IPS DF 4.7 (cell line): ENCODE measurements at regions not wholly inside any gene's neighbourhood (a gene's known extent, or its start where the extent isn't known, plus 50 kb on each side); places are given as distances from the start of the nearest gene placed in this dataset.

Experiments
- DNase-seq: peaks from one replicate; pipeline ENCODE4 v3.0.0-alpha.2; 2013; ENCODE audit warnings: low spot score; ENCODE audit errors: extremely low read depth

DNA sequence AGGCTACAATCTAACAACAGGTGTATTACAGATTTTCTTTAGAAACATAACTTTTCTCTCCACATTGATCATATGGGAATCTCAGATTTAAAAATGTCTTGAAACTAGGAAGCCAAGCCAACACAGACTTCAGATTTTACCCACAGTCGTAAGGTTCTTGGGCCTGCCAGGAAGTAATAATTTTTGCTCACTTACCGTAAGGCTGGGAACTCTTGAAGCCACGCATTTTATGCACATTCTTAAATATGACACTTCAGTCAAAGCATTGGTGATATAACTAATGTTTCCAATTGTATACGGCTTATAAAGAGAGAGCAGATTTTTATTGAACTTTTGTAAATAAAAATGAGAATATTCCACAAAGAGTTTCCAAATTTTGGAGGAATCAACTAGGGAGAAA lies 328.9 kb upstream of the TRPC7 start:
- no peak for DNase-seq

DNA sequence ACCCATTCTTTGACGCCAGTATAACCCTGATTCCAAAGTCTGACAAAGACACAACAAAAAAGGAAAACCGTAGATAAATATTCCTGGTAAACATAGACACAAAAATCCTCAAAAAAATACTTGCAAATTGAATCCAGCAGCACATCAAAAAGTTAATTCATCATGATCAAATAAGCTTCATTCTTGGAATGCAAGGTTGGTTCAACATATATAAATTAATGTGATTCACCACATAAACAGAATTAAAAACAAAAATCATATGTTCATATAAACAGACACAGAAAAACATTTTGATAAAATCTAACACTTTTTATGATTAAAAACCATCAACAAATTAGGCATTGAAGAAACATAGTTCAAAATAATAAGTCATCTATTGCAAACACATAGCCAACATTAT lies 324.2 kb upstream of the TRPC7 start:
- DNase-seq = no peak

DNA sequence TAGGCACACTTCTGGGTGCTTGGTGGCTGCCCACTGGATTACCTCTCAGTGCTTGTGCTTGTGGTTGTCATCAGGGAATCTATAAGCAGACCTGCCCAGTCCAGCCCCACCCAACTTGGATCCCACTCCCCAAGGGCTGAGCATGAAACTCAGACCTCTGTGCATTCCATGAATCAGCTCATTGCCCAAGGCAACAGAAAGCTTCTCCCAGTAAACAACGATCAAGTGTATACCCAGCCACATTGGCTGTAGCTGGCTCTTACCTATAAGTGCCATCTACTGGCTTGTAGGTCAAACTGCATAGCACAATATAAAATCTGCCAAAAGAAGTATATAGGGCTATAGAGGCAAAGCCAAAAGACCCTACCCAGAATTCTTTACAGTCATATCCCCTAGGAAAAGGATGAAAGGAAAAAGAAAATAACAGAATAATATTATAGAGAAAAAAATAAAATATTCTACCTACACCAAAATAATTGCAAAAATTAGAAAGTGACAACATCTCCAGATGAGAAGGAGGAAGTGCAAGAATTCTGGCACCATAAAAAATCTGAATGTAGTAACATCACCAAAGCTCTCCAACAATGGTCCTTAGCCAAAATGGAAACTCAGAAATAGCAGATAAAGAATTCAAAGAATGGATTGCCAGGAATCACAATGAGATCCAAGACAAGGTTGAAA lies 321.0 kb upstream of the TRPC7 start:
- no peak for DNase-seq

DNA sequence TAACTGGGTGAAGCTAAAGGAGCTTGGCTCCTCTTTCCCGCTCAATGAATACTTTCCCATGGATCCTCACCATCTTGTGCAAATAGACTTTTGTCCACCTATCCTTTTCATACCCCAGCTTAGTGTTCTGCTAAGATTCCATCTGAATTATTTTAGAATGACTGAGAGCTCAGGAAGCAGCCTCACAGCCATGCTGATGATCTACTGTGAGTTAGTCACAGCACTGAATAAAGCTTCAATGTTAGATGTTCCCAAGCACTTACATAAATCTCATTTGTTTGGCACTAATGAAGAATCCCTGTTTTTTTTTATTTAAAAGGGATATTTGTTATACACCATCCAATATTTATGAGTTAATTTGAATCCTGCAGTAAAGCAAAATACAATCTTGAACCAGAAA lies 317.6 kb upstream of the TRPC7 start:
- no peak for DNase-seq

- no peak for DNase-seq
Observed at GRCh38 chr5:136679233-136679632, 313.9 kb upstream of the TRPC7 start.

GRCh38 chr5:136677217-136677616 lies 311.9 kb upstream of the TRPC7 start:
- DNase-seq = no peak

DNA sequence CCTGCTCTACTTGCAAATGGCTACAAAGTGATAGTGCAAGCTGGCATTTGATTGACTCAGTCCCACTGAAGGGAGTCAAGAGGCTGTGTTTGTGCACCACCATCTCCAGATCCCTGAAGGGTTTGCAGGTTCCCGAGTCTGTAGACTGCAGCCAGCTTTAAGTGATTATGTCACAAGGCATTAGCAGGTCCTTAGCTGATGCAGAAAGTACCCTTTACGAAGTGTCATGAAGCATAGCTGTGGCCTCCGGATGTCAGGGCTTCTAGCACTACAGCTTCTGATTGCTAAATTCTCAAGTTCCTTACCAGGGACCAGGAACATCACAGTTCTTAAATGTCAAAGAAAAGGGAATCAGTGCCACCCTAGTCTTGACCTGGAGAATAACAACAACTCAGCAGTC lies 311.3 kb upstream of the TRPC7 start:
- DNase-seq = no peak

GRCh38 chr5:136675769-136676168 lies 310.4 kb upstream of the TRPC7 start:
- no peak for DNase-seq

DNA sequence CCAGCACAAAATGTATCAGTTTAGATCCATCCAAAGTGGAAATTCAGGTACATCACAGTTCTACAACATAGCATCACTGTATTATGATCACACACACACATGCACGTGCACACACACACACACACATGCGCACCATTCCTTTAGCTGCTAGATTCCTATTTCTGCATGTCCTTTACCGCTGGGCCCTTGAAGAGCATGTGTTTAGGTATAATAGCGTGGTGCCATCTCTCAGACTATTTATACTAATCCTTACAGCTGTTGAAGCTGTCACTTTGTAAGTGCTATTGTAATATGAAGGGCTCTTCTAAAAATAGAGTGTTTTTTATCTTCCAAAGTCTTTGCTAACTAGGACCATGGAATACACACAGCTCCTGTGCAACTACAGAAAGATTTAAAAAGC lies 308.8 kb upstream of the TRPC7 start:
- no peak for DNase-seq

GRCh38 chr5:136667789-136668188 lies 302.4 kb upstream of the TRPC7 start:
- DNase-seq = no peak

GRCh38 chr5:136666970-136667620 lies 301.8 kb upstream of the TRPC7 start:
- no peak for DNase-seq

- DNase-seq = no peak
Observed at GRCh38 chr5:136665331-136665730, 300.0 kb upstream of the TRPC7 start.

GRCh38 chr5:136661026-136661425 lies 295.7 kb upstream of the TRPC7 start:
- DNase-seq = no peak

DNA sequence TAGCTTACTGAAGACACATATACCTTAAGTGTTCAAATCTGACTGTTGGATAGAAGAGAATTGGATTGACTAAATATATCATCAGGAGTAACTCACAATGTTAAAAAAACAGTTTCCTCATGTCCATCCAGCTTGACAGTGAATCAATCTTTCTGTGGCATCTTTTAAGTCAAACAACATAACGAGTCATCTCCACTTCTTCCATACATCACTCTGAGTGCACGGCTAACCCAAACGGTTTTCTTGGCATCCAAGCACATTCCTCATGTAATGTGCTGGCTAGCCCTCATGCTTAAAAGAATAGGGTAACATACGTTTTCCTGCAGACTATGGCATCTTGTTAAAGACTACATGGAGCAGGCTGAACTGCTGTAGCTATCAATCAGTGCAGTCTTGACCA lies 291.5 kb upstream of the TRPC7 start:
- no peak for DNase-seq

DNA sequence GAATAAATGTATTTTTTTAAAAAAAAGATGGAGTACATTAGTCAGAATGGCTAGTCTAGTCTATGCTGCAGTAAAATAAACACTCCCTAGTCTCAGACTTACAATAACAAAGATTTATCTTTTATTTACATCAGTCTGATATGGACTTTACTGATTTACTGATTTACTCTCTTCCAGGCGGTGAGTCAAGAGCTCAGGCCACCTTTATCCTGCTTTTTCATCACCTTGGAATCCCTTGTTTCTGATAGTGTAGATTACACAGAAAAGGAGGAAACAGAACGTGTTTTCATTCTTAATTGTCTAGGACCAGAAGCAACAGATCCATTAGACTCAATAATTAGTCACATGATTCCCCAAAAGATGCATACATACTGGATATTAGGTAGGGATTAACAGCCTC lies 290.1 kb upstream of the TRPC7 start:
- DNase-seq = no peak

DNA sequence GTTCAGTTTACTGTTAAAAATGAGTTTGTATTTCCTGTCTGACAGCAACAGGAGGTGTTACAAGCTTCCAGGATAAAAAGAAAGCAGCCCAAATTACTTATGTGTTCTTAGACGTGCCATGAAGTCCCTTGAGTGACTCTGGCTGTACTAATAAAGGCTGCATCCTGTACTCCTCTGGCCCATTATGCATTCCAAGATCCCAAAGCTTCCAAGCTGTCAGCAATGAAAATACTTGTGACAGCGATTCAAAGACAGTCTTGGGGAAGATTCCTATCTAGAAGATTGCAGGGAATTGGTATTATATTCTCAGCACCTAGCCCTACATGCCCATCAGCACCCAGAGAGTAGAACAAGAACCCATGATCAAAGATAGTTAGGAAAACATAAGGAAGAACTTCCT lies 281.6 kb upstream of the TRPC7 start:
- no peak for DNase-seq

DNA sequence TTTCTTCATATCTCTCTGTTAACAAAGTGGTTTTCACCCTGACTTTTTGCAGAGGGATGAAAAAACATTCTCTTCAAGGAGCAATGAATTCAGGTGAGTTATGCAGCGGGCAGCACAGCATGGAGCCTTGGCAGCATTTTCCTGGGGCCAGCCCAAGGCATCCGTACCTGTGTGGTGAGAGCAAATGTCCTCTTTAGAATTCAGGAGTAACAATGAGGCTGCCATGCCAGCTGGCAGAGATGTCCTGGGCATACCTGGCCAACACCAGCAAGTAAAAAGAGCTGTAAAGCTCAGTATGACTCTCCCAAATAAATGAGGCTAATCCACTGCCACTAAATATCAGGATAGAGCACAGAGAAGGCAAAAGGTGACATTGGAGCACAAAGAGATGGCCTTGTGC lies 277.6 kb upstream of the TRPC7 start:
- no peak for DNase-seq

DNA sequence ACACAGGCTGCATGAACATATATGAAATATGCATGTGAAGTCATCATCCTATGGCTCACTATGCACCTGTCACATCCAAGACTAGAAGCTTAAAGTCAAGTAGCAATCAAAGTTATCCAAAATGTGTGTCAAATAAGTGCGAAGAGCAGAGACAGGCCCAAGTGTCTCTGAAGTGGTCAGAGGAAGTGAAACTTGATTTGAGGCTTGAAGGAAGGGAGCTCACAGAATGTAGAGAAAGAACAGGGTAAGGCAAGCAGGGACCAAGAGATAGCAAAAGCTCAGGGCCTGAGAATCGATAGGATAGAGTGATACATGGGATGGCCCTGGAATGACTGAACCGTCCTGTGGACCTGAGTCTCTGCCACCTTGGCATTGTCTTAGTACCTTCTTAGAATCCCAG lies 274.3 kb upstream of the TRPC7 start:
- DNase-seq = no peak

- no peak for DNase-seq
Observed at GRCh38 chr5:136638084-136638483, 272.7 kb upstream of the TRPC7 start.

GRCh38 chr5:136636001-136636400 lies 270.7 kb upstream of the TRPC7 start:
- DNase-seq = no peak

DNA sequence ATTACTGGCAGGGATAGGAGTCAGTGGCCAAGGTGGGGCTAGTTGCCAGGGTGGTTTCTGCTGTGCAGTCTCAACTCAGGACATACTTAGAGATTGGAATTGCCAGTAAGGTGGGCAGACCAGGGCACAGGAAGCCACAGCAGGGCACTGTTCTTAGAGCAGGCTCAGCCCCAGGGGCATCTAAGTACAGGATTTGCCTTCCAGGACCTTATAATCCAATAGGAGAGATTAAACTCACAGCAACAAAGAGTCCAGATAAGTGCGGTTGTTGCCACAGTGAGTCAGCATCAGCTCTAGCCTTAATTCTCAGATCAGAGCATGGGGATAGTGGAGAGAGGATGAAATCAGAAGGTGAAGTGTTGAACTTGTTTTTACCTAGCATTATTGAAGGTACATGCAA lies 265.8 kb upstream of the TRPC7 start:
- DNase-seq = no peak

GRCh38 chr5:136629125-136629792 lies 263.9 kb upstream of the TRPC7 start:
- no peak for DNase-seq

- no peak for DNase-seq
Observed at GRCh38 chr5:136626531-136626930, 261.2 kb upstream of the TRPC7 start.
